Cardiac septum (tissue), 1 donor: ENCODE measurements at regions not wholly inside any gene's neighbourhood (a gene's known extent, or its start where the extent isn't known, plus 50 kb on each side); places are given as distances from the start of the nearest gene placed in this dataset.

ENCODE experiments used
- DNase-seq: peaks from one replicate; pipeline ENCODE4 v3.0.0-alpha.2; 2020; ENCODE audit warnings: low spot score
- intact Hi-C: fragments of 100-400 bp; cut with DNase I; formaldehyde crosslinking; loops from one replicate; pipeline ENCODE4 v1.14.0; 2022
- donor health status: DM: no; HTN: no; CAD: no.

DNA sequence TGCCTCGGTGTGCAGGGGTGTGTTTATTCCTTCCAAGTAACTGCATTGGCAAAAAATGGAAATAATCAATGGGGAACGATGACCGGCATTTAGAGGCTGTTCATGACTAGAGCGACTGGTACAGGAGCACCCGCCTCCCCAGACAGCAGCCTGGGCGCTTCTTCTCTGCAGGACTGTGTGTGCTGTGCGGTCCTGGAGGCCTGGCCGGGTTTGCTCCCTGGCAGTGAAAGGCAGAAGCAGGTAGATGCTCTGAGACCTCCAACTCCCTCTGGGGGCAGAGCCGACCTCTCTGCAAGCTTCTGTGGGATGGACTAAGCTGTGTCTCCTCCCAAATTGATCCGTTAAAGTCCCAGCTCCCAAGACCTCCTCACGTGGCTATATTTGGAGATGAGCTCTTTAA is 59.2 kb upstream of the ACTRT2 start:
- intact Hi-C loops, result no loop called here
- no peak for DNase-seq

DNA sequence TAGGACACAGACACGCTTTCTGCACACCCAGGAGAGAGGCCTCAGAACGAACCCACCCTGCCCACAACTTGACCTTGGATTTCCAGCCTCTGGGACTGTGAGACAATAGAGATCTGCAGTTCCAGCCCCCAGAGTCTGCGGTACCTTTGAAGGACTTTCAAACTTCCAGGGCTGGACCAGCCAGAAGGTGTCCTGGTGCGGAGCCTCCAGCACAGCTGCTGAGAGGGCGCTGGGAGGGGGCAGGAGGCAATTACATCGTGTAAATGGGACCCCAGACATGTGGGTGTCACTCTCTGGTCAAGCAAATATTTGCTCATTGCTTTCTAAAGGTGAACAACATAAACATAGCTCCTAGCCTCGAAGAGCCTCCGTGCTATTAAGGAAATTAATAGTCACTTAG is 58.7 kb upstream of the ACTRT2 start:
- DNase-seq, result no peak
- intact Hi-C loops, result no loop called here

DNA sequence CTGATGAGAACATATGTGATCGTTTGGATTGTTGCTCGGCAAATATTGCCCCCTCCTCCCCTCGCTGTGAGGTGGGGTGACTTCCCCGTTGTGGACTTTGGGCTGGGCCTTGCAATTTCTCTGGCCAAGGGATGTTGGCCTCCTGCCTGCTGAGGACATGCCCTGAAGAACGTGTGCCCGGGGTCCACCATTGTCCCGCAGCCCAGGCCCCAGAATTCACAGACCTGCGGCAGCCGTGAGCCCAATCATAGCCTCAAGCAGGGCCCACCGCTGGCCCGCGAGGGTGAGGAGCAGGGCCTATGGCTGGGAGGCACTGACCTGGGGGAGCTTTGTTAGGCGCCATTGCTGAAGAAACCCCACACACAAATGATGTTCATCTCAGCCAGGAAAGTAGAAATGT is 58.3 kb upstream of the ACTRT2 start:
- DNase-seq, result no peak
- intact Hi-C loops, result no loop called here

DNA sequence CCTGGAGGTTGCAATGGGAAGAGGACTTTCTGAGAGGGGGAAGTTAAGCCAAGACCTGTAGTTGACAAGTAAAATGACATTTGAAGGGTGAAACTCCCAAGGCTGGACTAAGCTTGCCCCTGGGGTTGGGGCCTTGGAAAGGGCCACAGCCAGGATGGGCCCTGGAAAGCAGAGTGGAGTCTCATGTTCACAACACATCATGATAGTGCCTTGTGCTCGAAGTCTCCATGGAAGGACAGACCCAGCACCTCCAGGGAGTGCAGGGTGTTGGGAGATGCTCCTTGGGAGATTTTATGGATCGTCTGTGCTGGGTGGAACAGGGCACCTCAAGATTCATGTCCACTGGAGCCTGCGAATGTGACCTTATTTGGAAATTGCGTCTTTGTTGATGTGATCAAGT is 55.6 kb upstream of the ACTRT2 start:
- no peak for DNase-seq
- intact Hi-C loops, result no loop called here

DNA sequence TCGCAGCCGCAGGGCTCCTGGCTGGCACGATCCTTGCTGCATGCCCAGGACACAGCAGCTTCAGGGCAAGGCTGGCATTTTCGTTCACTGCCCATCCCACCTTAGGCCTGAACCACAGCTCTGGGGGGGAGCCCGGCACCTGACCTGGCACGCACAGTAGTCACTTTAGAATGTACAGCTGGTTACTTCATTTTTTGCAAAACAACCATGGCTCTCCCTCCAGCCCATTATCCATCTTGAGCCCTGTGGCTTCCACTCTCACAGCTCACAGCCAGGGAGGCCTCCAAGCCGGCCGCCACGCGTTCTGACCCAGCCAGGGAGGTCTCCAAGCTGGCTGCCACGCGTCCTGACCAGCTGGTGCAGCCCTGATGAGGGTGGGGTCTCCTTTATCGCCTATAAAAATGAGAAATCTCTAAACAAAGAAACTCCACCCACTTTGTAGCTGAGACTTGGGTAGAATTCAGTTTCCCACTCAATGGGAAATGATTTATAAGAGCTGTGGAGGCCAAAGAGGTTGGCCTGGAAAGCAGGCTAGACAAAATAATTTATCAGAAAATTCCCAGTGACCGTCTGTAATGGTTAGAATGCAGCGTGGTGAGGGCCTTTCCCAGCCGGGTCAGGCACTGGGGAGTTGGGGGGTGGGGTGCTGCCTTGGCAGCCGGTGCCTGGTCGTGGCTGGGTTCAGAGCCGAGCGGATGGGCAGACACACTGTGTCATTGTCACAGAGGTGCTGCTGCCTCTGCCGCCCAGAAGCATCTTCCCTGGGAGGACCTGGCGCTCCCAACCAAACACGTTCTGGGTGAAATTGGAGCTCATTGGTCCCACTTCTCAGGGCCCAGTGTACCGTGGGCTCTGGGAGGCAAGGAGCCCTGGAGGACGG is 54.6 kb upstream of the ACTRT2 start:
- DNase-seq, result no peak
- intact Hi-C loops, result no loop called here

DNA sequence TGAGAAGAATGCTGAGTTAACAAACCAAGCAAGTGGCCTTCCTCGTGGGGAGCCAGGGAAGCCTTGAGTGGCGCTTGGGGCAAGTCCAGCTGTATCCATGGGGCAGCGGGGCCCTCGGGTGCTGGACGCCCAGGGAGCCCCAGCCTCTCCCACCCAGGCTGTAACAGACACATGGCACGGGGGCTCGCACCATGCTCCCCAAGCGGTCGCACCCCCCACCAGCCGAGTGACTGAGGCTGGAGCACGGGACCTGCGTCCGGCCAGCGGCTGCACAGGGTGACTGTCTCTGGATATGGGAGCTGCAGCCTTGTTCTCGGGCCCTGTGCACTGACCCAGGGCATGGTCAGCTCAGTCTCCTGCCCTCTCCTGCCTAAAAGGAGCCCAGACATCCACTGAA is 53.9 kb upstream of the ACTRT2 start:
- intact Hi-C loops, result no loop called here
- no peak for DNase-seq

DNA sequence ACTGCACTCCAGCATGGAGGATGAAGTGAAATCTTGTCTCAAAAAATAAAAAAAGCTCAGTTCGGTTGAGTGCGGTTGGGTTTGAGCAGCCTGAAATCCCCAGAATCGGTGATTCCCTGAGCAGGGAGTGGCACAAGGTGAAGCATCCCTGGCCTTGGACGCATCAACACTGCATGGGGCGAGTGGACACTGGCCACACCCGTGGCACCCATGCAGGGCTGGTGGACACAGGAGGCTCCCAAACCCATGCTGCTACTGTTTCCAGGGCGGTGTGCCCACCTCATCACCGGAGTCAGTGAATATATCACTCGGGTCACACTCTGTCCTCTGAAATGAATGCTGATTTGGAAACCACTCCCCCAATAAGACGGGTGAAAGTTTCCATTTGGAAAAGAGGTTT is 53.4 kb upstream of the ACTRT2 start:
- DNase-seq, result no peak

DNA sequence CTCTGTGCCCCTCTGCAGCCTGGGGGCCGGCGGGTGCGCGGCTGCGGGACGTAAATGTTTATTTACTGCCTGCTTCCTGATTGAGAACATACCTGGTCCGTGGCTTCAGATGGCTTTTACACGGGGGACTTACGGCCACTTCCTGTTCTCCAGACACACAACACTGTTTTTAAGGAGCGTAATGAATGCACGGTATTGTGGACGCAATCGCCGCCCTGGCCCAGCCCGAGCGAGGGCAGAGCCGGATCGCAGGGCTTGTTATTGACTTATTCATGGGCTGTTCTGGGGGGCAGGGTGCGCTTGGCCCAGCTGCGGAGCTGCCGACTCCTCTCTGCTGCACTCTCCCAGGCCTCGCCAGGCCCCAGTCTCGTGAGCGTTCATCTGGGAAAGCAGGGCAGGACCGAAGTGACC is 52.8 kb upstream of the ACTRT2 start:
- intact Hi-C loops, result no loop called here
- DNase-seq, result no peak

More for the DNA sequence above, 53.4 kb upstream of the ACTRT2 start:
- intact Hi-C loops, result no loop called here

DNA sequence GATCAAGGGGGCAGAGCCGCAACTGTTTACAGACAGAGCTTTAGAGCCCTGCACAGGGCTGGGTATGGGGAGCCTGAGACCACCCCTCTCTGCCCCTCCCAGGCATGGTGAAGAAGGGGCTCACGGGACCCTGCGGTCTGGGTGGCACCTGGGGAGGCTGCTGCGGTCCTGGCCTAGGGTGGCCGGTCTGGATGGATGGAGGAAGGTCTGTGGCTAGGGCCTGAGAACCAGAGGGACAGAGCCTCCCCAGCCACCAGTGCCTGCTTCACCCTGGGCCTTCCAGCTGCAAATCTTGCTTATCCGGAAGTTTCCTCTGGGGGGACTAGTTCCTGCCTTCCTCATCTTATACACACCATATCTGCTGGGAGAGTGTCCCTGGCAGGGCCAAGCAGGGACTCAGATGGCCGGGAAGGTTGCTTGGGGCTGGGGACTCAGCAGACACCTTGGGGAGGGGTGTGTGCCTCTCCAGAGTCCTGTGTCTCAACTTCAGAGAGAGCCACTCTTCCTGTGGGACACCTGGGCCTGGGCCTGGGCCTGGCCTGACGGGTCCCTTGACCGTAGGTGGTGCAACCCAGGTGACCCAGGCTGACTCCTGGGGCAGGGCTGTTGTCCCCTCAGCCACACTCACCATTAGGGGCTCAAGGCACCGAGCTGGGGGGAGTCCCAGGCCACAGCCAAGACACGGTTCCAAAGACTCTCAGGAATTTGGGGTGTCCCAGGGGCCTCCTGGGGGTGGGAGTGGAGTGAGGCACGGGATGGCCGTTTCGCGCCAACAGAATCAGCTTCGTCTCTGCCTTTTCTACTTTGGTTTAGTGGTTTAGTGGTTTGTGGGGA is 52.0 kb upstream of the ACTRT2 start:
- intact Hi-C loops, result no loop called here
- DNase-seq, result no peak

DNA sequence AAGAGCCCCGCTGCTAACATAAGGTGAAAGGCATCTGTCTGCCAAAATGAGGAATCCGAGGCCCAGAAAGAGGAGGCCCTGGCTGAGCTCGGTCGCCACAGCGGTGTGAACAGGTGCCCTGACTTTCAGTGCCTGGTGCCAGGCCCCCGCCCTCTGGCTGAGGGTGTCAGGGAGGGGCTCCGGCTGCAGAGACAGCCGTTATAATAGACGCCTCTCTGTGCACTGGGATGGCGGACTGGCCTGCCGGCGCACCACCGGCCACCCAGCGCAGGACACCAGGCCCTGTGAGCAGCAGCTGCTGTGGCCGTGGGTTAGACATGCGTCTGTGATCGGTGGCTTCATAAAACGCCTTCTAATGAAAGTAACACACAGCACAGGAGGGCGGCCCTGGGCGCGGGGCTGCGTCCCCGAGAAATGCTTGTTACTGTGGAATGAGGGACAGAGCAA is 51.4 kb upstream of the ACTRT2 start:
- DNase-seq, result peak; percentile 57
- intact Hi-C loops, result no loop called here

DNA sequence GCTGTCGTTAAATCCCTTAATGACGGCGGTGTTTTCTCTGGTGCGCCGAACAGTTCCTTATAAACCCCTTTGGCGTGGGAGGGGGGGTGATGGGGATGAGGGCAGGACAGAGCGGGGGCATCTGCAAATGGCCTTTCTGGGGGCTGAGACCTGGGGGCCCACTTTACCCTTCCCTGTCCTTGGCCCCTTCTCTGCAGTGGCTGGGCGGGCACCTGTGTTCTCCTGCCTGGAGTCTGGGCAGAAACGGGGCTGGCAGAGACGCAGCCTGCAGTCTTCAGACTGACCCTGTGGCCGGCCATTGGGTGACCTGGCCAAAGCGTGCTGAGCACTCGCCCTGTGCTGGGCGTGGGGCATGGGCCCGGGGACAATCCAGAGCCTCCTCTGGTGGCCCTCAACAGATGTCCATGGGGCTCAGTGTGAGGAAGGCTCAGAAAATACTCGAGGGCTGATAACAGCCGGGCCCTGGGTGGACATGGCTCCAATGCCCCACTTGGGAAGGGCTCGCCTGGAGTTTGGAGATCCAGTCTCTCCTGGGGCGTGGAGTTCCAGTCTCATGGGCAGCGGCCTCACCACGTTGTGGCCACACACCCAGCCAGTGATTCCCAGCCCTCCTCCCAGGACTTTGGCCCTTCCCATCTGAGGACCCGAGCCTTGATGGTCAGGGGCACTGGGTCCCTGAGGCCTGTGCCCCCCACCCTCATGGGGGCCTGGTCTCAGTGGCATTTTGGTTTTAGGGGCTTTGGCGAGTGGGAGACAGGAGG is 50.8 kb upstream of the ACTRT2 start:
- intact Hi-C loops, result no loop called here
- DNase-seq, result peak; percentile 60

DNA sequence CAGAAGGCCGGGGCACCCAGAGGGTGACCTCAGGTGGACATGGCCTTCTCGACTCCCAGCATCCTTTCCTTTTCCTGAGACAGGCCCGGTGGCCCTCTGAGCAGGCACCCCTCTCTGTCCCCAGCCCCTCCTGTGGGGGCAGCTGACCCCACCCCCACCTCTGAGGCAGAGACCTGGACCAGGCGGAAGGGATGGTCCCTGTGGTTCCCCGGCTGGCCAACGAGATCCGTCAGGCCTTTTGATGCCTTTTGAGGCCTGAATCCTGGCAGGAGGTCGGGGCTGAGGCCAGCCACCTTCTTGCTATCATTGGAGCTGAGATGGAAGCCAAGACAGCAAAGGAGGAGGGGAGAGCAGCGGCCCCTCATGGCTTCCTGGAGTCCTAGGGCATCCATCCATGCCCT is 50.2 kb upstream of the ACTRT2 start:
- intact Hi-C loops, result no loop called here
- peak; percentile 35 for DNase-seq
